Fibroblast of villous mesenchyme (primary cell): ENCODE measurements at regions not wholly inside any gene's neighbourhood (a gene's known extent, or its start where the extent isn't known, plus 50 kb on each side); places are given as distances from the start of the nearest gene placed in this dataset.

ENCODE experiments used
- DNase-seq: peaks from one replicate; pipeline ENCODE4 v3.0.0-alpha.2; 2010; ENCODE audit warnings: low read depth
- H3K4me3 ChIP-seq: 2 replicates; pipeline ENCODE4 v1.5.1; 2011; ENCODE audit warnings: low read depth, mild to moderate bottlenecking, low read length
- CTCF ChIP-seq: IDR thresholded peaks from 2 replicates; pipeline ENCODE4 v1.5.1; 2012; ENCODE audit warnings: low read depth, mild to moderate bottlenecking, low read length; ENCODE audit not compliant: insufficient read depth

DNA sequence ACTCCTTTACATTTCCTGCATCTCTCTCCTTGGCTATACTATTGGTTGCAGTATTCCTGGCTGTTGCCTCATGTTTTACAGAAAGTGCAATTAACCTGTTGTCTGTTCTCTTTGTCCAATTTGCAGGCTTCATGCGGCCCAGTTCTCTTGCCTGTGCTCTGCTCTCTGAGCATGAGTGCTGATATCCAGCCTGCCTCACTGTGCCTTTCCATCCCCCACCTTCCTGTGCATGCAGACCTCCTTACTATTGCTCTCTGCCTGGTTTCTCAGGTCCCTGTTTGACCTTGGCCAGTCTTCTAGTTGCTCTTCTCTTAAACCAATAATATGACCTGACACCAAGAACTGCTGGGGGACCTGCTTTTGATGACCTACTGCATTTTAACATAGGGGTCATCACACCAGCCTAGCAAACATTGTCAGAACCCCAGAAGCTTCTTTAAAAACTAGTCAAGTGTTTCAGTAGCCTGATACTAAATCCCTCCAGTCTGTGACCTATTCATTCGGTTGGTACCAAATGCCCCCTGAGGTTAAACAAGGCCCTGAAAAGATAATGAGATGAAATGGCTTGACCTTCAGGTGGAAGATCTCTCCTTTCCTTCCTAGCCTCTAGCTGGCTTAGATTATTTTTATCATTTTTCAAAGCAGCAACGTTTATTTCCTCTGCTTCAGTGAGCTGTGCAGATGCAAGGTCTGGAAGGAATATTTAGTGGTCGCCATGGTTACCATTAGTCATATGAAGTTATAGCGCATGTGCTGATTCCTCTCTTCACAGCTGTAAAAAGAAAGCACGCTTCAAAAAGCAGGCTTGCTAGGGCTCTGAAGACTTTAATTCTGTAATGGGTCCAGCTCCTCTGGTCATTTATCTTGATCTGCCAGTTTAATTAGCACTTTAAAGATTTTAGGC lies 216.5 kb downstream of the PHLDA1 start:
- no peak for TF ChIP-seq CTCF
- peak; percentile 97 for DNase-seq
- H3K4me3 ChIP-seq: no peak overlapping the region

DNA sequence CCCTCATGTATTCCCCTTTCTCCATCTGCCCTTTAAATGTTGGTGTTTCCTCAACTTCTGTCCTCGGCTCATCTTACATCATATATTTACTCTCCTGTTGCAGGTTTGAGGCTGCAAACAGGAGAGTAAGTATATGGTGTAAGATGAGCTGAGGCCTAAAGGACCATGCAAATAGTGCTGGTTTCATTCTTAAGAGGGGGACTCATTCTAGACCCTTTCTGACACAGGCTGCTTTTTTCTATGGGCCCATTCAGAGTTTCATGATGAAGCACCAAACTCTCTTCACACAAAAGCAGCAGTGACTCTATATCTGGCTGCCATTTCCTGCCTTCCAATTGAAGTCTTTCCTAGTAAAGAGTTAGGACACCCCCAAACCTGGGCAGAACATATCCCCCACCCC lies 218.5 kb downstream of the PHLDA1 start:
- no peak for TF ChIP-seq CTCF
- no peak for DNase-seq
- H3K4me3 ChIP-seq: no peak overlapping the region

DNA sequence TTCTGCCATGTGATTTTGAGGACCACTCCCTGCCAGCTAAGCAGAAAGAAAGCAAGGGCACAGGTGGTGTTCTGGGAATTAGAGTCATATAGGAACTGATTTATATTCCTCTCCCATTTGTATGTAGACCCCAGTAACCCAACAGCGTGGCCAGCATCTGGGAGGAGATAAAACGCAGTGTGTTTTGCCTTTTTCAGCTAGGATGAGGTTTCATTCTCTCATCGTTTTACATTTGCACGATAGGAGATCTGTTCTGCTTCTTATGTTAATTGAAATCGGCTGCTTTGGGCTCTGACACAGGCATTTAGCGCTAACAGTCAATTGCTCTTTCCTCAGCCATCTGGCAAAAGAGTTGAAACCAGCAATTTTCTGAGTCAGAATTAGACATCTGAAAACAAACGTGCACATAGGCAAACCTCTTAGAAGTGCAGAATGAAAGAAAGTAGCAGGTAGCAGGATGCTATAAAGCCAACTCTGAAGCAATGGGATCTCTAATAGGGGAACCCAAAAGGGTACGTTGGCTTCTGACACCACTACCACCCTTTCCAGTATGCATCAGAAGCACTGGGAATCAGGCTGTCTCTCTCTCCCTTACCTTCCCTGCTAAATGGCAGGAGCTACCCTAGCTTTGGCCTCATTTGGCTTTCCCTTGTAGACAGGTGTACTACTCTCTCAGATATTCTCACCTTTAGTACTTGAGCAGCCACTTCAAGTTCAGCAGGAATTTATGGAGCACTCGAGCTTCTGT lies 219.1 kb downstream of the PHLDA1 start:
- no peak for TF ChIP-seq CTCF
- no peak overlapping the region for H3K4me3 ChIP-seq
- peak; percentile 79 for DNase-seq

DNA sequence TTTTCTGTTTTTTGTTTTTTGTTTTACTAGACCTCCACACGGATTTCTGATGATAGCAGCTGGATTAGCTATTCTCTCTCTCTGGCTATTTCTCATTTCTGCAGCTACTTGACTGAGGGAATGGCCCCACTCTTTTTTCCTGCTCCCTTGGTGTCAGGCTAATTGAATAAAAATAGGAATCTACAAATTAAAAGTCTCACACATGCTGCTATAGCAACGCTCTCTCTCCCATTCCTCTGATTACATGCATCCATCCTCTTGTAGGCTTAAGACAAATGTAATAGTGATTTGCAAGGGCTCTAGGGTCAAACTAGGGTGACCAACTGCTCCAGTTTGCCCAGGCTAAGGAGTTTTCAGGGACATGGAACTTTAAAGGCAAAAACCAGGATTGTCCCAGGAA lies 221.8 kb downstream of the PHLDA1 start:
- TF ChIP-seq CTCF: no peak
- no peak overlapping the region for H3K4me3 ChIP-seq
- DNase-seq: no peak

DNA sequence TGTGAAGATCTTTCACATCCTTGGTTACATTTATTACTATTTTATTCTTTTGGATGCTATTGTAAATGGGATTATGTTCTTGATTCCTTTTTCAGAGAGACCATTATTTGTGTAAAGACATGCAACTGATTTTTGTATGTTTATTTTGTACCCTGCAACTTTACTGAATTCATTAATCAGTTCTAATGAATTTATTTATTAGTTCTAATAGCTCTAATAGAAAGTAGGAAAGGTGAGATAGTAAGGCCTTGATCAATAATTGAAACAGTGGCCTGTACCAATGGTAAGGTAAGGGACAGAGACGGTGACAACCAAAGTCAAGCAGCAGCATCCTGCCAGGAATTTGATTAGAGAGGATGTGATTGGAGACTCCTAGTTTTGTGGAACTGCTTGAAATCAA lies 224.1 kb downstream of the PHLDA1 start:
- TF ChIP-seq CTCF: no peak
- no peak for DNase-seq
- no peak overlapping the region for H3K4me3 ChIP-seq

- no peak for TF ChIP-seq CTCF
- H3K4me3 ChIP-seq: no peak overlapping the region
- no peak for DNase-seq
These were observed 225.7 kb downstream of the PHLDA1 start for GRCh38 chr12:75805905-75806304.
